T-helper 2 cell treated with Interferon-gamma antibody and Interleukin-4, amounts not matched to agents 100 ng/mL and 5 ng/mL, for 36 hours (primary cell): ENCODE measurements at regions not wholly inside any gene's neighbourhood (a gene's known extent, or its start where the extent isn't known, plus 50 kb on each side); places are given as distances from the start of the nearest gene placed in this dataset.
"Not testable (repeated sequence)": the region's sequence is repeated elsewhere in the genome, so short reads cannot be mapped to it uniquely, and the experiment has no call there.

ENCODE experiments used
- intact Hi-C: fragments of 100-400 bp; cut with micrococcal nuclease; formaldehyde crosslinking; loops from one replicate; pipeline ENCODE4 v1.15.1; 2023

DNA sequence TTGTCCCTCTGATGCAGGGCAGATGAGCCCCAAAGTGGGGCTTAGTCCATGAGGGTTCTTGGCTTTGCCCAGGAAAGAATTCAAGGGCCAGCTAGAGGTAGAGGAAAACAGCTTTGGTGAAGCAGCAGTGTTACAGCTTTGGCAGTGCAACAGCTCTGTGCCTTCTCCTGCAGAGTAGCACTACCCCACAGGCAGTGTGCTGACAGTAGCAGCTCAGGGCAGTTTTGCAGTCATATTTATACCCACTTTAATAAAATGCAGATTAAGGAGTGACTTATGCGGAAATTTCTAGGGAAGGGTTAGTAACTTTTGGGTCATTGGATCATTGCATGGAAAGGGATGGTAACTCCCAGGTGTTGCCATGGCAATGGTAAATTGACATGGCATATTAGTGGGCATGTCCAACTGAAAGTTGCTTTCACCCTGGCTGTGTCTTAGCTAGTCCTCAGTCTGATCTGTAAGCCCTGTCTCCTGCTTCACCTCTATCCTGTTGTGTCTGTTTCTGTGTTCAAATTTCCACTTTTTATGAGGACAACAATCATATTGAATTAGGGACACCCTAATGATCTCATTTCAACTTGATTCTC is 241.3 kb upstream of the C2CD4B start:
- intact Hi-C loops = no loop called here

DNA sequence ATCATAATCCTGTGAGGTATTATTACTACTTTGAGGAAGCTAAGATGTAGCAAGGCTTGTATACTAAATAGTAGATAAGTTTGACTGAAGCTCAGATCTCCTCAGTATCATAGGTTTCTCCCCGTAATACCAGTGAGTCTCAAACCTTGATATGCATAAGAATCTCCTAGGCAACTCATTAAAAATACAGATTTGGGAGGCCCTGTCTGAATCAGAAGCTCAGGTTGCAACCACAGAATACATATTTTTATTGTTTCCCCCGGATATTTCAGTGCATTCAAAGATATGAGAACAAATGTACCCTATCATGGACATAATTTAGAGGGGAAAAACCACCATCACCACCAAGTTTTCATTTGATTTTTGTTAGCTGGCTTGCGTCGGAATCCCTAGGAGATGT is 242.1 kb upstream of the C2CD4B start:
- intact Hi-C loops = no loop called here

GRCh38 chr15:62407962-62408361 is 242.9 kb upstream of the C2CD4B start:
- intact Hi-C loops = no loop called here

DNA sequence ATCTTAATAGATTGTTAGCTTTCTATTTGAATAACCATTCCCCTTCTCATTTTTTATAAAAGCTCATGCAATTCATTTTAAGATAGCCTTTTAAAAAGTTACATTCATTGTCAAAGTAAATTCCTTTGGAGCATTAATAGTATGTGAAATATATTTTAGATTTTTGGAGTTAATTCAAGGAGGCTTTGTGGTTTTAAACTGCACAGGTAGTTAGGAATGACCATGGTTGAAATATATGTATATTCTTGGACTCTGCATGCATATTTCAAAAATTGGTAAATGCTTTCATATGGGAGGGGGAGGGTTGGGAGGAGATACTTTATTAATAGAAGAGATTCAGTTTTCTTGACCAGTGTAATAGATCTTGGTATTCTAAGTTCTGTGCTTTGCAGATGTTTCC is 244.4 kb upstream of the C2CD4B start:
- intact Hi-C loops = no loop called here

DNA sequence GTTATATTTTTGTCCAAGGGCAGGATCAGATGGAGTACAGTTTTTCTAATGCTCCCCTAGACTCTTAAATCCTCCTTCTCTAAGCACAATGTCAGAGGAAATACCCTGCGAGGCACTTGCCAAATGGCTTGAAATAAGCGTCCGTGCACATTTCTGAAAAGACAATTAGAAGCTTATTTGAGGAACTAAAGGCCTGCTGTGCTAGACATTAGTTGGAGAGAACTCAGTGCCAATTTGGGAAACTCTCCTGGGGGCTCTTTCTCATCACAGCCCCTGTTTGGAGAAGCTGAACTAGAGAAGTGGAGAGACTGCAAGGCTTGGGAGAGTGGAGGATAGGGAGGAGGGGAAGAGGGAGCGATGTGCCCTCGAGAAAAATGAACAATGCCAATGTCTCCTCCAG is 247.6 kb upstream of the C2CD4B start:
- intact Hi-C loops = no loop called here

DNA sequence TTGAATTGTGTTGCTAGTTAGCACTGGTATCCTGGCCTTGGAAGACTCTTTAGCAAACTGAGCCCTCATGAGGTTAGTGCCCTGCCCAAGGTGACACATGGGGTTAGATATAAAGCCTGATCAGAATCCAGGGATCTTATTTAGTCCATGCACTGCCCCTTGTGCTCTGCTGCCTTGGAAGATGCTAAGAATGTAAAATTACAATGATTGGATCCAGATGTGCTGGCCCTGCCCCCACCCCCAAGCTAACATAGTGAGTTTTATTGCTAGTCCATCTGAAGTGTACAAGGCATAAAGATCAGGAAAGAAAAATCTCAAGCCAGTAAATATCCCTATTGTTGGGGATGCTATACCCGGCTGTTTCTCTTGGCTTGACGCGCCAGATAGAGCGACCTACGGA is 248.1 kb upstream of the C2CD4B start:
- intact Hi-C loops = no loop called here

- intact Hi-C loops = no loop called here
These were observed 248.7 kb upstream of the C2CD4B start for GRCh38 chr15:62413786-62414185.

DNA sequence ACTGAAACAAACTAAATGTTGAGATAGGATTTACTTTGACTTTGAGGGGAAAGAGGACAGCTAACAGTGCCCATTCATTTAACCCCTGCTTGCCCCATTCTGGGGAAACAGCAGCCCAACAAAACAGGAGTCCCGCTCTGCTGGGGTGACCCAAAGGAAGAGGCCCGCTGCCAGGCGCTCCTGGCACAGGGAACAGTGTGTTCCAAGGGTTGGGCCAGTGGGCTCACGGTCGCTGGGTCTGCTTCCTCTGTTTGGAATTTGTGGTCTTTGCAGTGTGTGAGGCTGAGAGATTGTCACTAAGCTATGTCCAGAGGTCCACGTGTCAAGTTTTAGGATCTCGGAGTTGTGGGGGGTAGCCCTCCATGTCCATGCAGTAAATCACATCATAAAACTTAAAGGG is 250.4 kb upstream of the C2CD4B start:
- intact Hi-C loops = no loop called here

DNA sequence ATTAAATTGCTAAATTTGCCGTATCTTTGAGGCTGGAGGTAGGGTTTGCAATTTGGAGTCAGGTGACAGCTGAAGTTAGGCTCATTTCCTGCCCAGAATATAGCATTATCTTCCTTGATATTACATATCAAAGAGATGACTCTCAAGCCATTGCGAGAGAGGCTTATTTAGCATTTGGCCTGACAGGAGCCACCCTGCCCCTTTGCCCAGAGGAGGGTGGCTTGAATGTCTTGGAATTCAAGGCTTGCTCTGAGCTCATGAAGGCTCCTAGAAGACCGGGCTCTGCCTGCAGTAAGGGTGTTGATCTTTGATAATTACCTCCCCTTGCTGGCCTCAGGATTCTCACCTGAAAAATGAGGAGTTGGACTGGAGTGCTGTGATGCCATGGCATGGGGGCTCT is 251.4 kb upstream of the C2CD4B start:
- intact Hi-C loops = no loop called here

GRCh38 chr15:62417439-62417838 is 252.4 kb upstream of the C2CD4B start:
- intact Hi-C loops = no loop called here

DNA sequence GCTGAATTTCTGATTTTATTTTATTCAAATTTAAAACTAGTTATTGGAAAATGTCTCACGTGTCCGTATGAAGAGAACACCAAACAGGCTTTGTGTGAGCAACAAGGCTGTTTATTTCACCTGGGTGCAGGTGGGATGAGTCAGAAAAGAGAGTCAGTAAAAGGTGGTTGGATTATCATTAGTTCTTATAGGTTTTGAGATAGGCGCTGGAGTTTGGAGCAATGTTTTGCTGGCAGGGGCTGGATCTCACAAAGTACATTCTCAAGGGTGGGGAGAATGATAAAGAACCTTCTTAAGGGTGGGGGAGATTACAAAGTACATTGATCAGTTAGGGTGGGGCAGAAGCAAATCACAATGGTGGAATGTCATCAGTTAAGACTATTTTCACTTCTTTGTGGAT is 253.4 kb upstream of the C2CD4B start:
- intact Hi-C loops = not testable (repeated sequence)

GRCh38 chr15:62419192-62419591 is 254.1 kb upstream of the C2CD4B start:
- intact Hi-C loops = no loop called here

- intact Hi-C loops = not testable (repeated sequence)
These were observed 255.3 kb upstream of the C2CD4B start for GRCh38 chr15:62420371-62420770.

DNA sequence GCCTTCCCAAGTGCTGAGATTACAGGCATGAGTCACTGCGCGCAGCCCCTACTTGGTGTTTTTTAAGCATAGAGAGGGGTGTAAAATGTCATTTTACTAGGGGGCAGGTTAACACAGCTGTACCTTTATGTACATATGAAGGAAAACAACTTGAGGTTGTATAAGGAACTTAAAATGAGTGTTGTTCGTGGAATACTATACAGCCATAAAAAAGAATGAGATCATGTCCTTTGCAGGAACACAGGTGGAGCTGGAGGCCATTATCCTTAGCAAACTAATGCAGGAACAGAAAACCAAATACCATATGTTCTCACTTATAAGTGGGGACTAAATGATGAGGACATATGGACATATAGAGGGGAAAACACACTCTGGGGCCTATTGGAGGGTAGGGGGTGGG is 256.2 kb upstream of the C2CD4B start:
- intact Hi-C loops = no loop called here

DNA sequence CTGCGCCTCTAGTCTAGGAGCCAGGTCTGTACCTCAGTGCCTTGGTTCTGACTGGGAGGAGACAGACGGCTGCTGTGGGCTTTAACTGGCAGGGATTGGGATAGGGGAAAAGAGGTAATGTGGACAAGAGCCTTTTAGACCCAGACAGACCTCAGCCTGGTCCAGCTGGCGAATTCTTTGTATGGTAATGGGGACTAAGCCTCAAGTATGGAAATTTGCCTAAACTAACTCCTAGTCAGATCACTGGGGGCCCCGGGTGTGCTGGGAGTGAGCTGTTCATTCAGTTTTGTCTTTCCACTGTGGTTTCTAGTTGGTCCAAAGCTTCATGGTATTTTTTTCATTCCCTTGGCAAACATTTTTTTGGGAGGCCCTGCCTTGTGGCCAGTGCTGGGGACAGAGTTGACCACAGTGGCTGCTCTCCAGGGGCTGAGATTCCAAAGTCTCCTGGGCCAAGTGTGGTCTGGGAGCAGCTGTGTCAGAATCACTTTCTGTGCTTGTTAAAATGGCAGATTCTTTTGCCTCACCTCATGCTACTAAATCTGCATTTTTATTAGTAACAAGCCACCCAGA is 261.4 kb upstream of the C2CD4B start:
- intact Hi-C loops = no loop called here

- intact Hi-C loops = no loop called here
These were observed 263.2 kb upstream of the C2CD4B start for GRCh38 chr15:62428259-62428658.

DNA sequence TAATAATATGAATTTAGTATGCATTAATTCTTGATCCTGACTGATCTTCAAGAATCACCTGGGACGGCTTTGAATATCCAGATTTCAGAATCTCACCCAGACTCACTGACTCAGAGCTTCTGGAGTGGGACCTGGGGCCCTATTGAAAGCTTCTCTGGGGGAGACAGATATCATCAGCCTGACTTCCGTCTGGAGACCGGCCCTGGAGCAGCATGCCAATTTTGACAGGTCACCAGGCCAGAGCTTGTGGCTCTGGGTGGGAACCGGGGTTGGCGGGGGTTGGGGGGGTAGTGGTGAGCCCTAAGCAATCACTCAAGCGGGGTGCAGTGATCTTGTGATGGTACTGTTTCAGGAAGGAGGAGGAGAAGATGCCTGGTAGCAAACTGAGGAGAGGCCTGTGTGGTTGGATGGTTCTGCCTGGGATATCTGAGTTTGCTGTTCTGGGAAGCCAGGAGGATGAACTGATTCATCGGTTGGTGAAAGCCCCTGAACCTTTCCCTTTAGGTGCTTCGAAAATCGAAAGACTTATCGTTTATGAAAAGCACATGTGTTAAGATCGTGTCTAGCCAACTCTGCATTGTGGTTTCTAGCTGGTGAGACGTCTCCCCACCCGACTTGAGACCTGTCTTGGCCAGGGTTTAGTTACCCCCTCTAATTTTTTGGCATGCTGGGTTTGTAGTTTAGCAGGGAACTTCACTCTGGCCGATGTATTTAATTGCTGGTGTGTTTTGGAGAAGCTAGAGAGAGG is 263.9 kb upstream of the C2CD4B start:
- intact Hi-C loops = no loop called here

DNA sequence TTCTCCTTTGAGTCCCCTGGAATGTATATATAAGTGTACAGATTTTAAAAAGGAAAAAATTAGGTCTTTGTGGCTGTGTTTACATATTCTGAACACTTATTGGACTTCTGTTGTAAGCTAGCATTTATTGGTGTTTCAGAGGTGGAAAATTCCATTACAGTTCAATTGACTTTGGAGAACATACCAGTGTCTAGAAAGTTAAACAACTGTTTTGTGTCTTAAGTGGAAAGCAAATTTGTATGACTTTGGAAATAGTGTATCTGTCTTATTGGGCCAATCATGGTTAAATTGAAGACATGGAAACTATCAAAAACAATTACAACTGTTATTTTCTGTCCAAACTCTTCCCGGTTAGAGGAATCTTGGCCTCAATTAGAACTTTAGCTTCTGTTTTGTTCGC is 265.0 kb upstream of the C2CD4B start:
- intact Hi-C loops = no loop called here

GRCh38 chr15:62430552-62430951 is 265.5 kb upstream of the C2CD4B start:
- intact Hi-C loops = no loop called here

GRCh38 chr15:62431008-62431797 is 266.1 kb upstream of the C2CD4B start:
- intact Hi-C loops = no loop called here

GRCh38 chr15:62431817-62432216 is 266.7 kb upstream of the C2CD4B start:
- intact Hi-C loops = no loop called here

- intact Hi-C loops = no loop called here
These were observed 267.8 kb upstream of the C2CD4B start for GRCh38 chr15:62432702-62433398.
